ENCODE measurements at regions not wholly inside any gene's neighbourhood (a gene's known extent, or its start where the extent isn't known, plus 50 kb on each side); places are given as distances from the start of the nearest gene placed in this dataset.
A peak's percentile ranks its signal among the peaks of the same experiment; 100 is the strongest.

- no peak for TF ChIP-seq CTCF (IDR thresholded peaks at IDR 0.05)
- no peak for TF ChIP-seq POLR2A (IDR thresholded peaks at IDR 0.05)
- intact Hi-C loops (cut with DNase I): no loop called here
Observed at GRCh38 chr5:115351356-115352195, 55.1 kb upstream of the CCDC112 start.

GRCh38 chr5:115350894-115351293 lies 54.4 kb upstream of the CCDC112 start:
- WGBS, 2 donors: 81 to 86% methylated on average over 3 of the region's 3 CpGs
- TF ChIP-seq POLR2A (IDR thresholded peaks at IDR 0.05) (no peak), CTCF (IDR thresholded peaks at IDR 0.05) (no peak)
- intact Hi-C loops (cut with DNase I): no loop called here

More at GRCh38 chr5:115351356-115352195, 55.1 kb upstream of the CCDC112 start:
- Histone ChIP-seq H3K4me1 (peaks cover 22% of the 10 kb centered on the region), H3K4me3 (no peak overlapping the region), H3K27me3 (no peaks in the 10 kb centered on the region), H3K9me3 (peaks cover 0 to 5% (median 0%) of the 10 kb centered on the region in 3 donors), H3K36me3 (replicated peaks in 1 of 2; ENCODE audit: insufficient read depth in 1 of 2, low read depth in 2 of 2) (no peaks in the 10 kb centered on the region), H3K27ac (no peak overlapping the region)
- ATAC-seq: no peak
- DNase-seq: no peak

GRCh38 chr5:115349001-115349817 lies 52.8 kb upstream of the CCDC112 start:
- ATAC-seq: peak; percentile 97
- DNase-seq: peak; percentile 56 to 77 (median 71)
- peak overlapping the region; percentile 42 to 83 (median 58) for H3K27ac ChIP-seq
- no peaks in the 10 kb centered on the region for H3K36me3 ChIP-seq (replicated peaks in 1 of 2; ENCODE audit: insufficient read depth in 1 of 2, low read depth in 2 of 2)
- 30 to 38% methylated on average over 5 of the region's 5 CpGs for whole genome bisulfite sequencing, 2 donors
- no peaks in the 10 kb centered on the region for H3K9me3 ChIP-seq
- H3K27me3 ChIP-seq: no peaks in the 10 kb centered on the region
- intact Hi-C loops (cut with DNase I): no loop called here
- peaks cover 22% of the 10 kb centered on the region for H3K4me1 ChIP-seq
- no peak for TF ChIP-seq POLR2A (IDR thresholded peaks at IDR 0.05)
- TF ChIP-seq CTCF (IDR thresholded peaks at IDR 0.05): peak in 5 of 7 experiments; percentile 7 to 42 (median 34)
- H3K4me3 ChIP-seq: no peak overlapping the region

More at GRCh38 chr5:115350894-115351293, 54.4 kb upstream of the CCDC112 start:
- Histone ChIP-seq H3K27ac (no peak overlapping the region), H3K9me3 (peaks cover 0 to 5% (median 0%) of the 10 kb centered on the region in 3 donors), H3K36me3 (replicated peaks in 1 of 2; ENCODE audit: insufficient read depth in 1 of 2, low read depth in 2 of 2) (no peaks in the 10 kb centered on the region), H3K4me1 (peaks cover 22% of the 10 kb centered on the region), H3K27me3 (no peaks in the 10 kb centered on the region), H3K4me3 (no peak overlapping the region)
- DNase-seq (no peak), ATAC-seq (no peak)

GRCh38 chr5:115348175-115348574 lies 51.7 kb upstream of the CCDC112 start:
- Histone ChIP-seq H3K36me3 (replicated peaks in 1 of 2; ENCODE audit: insufficient read depth in 1 of 2, low read depth in 2 of 2) (no peaks in the 10 kb centered on the region), H3K4me1 (peaks cover 22% of the 10 kb centered on the region), H3K9me3 (no peaks in the 10 kb centered on the region), H3K4me3 (no peak overlapping the region), H3K27me3 (no peaks in the 10 kb centered on the region), H3K27ac (peak overlapping the region; percentile 42 to 83 (median 58))
- TF ChIP-seq POLR2A (IDR thresholded peaks at IDR 0.05): no peak
- no peak for TF ChIP-seq CTCF (IDR thresholded peaks at IDR 0.05)
- WGBS, 2 donors: 61 to 66% methylated on average over 4 of the region's 4 CpGs
- DNase-seq: no peak
- ATAC-seq: no peak
- intact Hi-C loops (cut with DNase I): no loop called here

All from body of pancreas (tissue), 4 donors.